HEK293 (cell line): ENCODE measurements at regions not wholly inside any gene's neighbourhood (a gene's known extent, or its start where the extent isn't known, plus 50 kb on each side); places are given as distances from the start of the nearest gene placed in this dataset.

Experiments
- CTCF ChIP-seq: fragments of 450-650 bp; formaldehyde crosslinking; IDR thresholded peaks from 2 replicates; pipeline ENCODE4 v1.5.1; 2016; ENCODE audit warnings: missing biosample characterization, missing genetic modification characterization
- ZBTB21 ChIP-seq: fragments of 450-650 bp; formaldehyde crosslinking; IDR thresholded peaks from 2 replicates; pipeline ENCODE4 v1.5.1; 2017; ENCODE audit warnings: missing biosample characterization, missing genetic modification characterization
- ZFP69B ChIP-seq: fragments of 450-650 bp; formaldehyde crosslinking; IDR thresholded peaks from 2 replicates; pipeline ENCODE4 v1.5.1; 2016; ENCODE audit warnings: missing biosample characterization, missing genetic modification characterization
- ZNF530 ChIP-seq: fragments of 450-650 bp; formaldehyde crosslinking; IDR thresholded peaks from 2 replicates; pipeline ENCODE4 v1.5.1; 2016; ENCODE audit warnings: low read depth, missing biosample characterization, missing genetic modification characterization

DNA sequence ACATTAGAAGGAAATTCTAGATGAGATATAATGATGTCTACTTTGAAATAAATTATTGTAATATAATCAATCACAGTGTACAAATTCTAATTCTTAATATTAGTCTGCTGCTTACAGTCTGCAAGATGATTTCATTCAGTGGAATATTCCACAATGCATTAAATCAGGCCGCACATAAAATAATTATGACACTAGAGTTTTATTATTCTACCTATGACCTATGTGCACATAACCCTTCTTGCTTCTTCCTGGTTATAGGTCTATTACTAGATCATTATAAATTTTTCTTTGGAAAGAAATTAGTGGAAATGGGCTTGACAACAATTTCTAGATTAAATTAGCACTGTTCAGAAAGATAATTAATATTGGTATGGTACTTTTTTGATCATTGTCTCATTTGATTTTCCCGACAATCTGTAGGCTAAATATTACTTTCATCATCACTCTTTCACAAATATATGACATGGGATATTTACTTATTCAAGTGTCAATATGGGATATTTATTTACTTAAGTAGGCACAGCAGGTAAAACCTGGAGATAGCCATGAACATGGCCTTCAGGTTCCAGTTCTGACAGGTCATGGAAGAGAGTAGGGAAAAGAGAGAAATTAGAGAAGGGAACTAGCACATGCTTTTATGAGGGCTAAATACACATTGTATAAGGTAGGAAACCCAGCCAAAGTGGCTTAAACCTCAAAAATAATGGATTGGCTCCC, 476.4 kb downstream of the TOX3 start:
- TF ChIP-seq ZNF530 = no peak
- no peak for TF ChIP-seq CTCF
- no peak for TF ChIP-seq ZFP69B (tag by site-specific recombination)
- no peak for TF ChIP-seq ZBTB21 (tag by site-specific recombination)
